GM18858 (cell line): ENCODE measurements at regions not wholly inside any gene's neighbourhood (a gene's known extent, or its start where the extent isn't known, plus 50 kb on each side); places are given as distances from the start of the nearest gene placed in this dataset.
"Not testable (repeated sequence)": the region's sequence is repeated elsewhere in the genome, so short reads cannot be mapped to it uniquely, and the experiment has no call there.

Experiments
- ATAC-seq: cut with Tn5 transposase; IDR thresholded peaks from one replicate; pipeline ENCODE4 v1.9.1; 2021; ENCODE audit not compliant: unreplicated experiment

- ATAC-seq, result no peak
Observed at GRCh38 chr12:42030588-42030987, 114.1 kb downstream of the GXYLT1 start.

- no peak for ATAC-seq
Observed at GRCh38 chr12:42027546-42027945, 117.1 kb downstream of the GXYLT1 start.

- ATAC-seq, result no peak
Observed at GRCh38 chr12:42024495-42024830, 120.2 kb downstream of the GXYLT1 start.

GRCh38 chr12:42023733-42024494 lies 120.8 kb downstream of the GXYLT1 start:
- peak; percentile 94 for ATAC-seq

GRCh38 chr12:42021937-42022336 lies 122.7 kb downstream of the GXYLT1 start:
- ATAC-seq, result not testable (repeated sequence)

GRCh38 chr12:42021469-42021868 lies 123.2 kb downstream of the GXYLT1 start:
- no peak for ATAC-seq

- no peak for ATAC-seq
Observed at GRCh38 chr12:42020226-42020625, 124.4 kb downstream of the GXYLT1 start.

GRCh38 chr12:42019746-42020145 lies 124.9 kb downstream of the GXYLT1 start:
- ATAC-seq, result no peak

GRCh38 chr12:42017051-42017450 lies 127.6 kb downstream of the GXYLT1 start:
- ATAC-seq, result no peak

GRCh38 chr12:42015051-42015461 lies 129.6 kb downstream of the GXYLT1 start:
- ATAC-seq, result no peak

- not testable (repeated sequence) for ATAC-seq
Observed at GRCh38 chr12:42012501-42012900, 132.2 kb downstream of the GXYLT1 start.

GRCh38 chr12:42010715-42011114 lies 134.0 kb downstream of the GXYLT1 start:
- no peak for ATAC-seq

- ATAC-seq, result no peak
Observed at GRCh38 chr12:42010257-42010656, 134.4 kb downstream of the GXYLT1 start.

- no peak for ATAC-seq
Observed at GRCh38 chr12:42008996-42009395, 135.7 kb downstream of the GXYLT1 start.

- no peak for ATAC-seq
Observed at GRCh38 chr12:42003031-42003430, 141.6 kb downstream of the GXYLT1 start.

GRCh38 chr12:42002563-42002962 lies 142.1 kb downstream of the GXYLT1 start:
- no peak for ATAC-seq

GRCh38 chr12:41998436-41998835 lies 146.2 kb downstream of the GXYLT1 start:
- ATAC-seq, result no peak

- ATAC-seq, result no peak
Observed at GRCh38 chr12:41993283-41993682, 151.4 kb downstream of the GXYLT1 start.

- no peak for ATAC-seq
Observed at GRCh38 chr12:41992692-41993215, 151.9 kb downstream of the GXYLT1 start.

GRCh38 chr12:41992022-41992421 lies 152.7 kb downstream of the GXYLT1 start:
- ATAC-seq, result no peak

- ATAC-seq, result no peak
Observed at GRCh38 chr12:41988715-41989114, 156.0 kb downstream of the GXYLT1 start.

GRCh38 chr12:41986513-41986912 lies 158.2 kb downstream of the GXYLT1 start:
- ATAC-seq, result not testable (repeated sequence)

- no peak for ATAC-seq
Observed at GRCh38 chr12:41983856-41984255, 160.8 kb downstream of the GXYLT1 start.
